OCI-LY3 (cell line): ENCODE measurements at regions not wholly inside any gene's neighbourhood (a gene's known extent, or its start where the extent isn't known, plus 50 kb on each side); places are given as distances from the start of the nearest gene placed in this dataset.

Experiments
- H2AFZ ChIP-seq: fragments of 200-600, 300-600 bp; shearing (Covaris generic); 2 replicates; pipeline ENCODE4 v1.6.0; 2014; ENCODE audit warnings: antibody characterized with exemption, low read depth, low read length
- H3K27ac ChIP-seq: fragments of 200-600, 300-600 bp; sonication (generic); 2 replicates; pipeline ENCODE4 v1.5.1; 2014; ENCODE audit warnings: mild to moderate bottlenecking, low read length, moderate library complexity, mixed read lengths
- H3K27me3 ChIP-seq: fragments of 200-600, 300-600 bp; sonication (generic); 2 replicates; pipeline ENCODE4 v1.6.1; 2014; ENCODE audit warnings: low read depth, low read length, mixed read lengths
- H3K36me3 ChIP-seq: fragments of 200-600, 300-600 bp; sonication (generic); replicated peaks from 2 replicates; pipeline ENCODE3; 2014; ENCODE audit warnings: low read depth, low read length, mixed read lengths
- H3K4me1 ChIP-seq: fragments of 300-600, 200-600 bp; sonication (generic); 2 replicates; pipeline ENCODE4 v1.6.1; 2014; ENCODE audit warnings: low read length, mixed read lengths
- H3K4me2 ChIP-seq: fragments of 200-600, 300-600 bp; sonication (generic); 2 replicates; pipeline ENCODE4 v1.6.1; 2014; ENCODE audit warnings: low read length, mixed read lengths
- H3K4me3 ChIP-seq: fragments of 300-600, 200-600 bp; sonication (generic); 2 replicates; pipeline ENCODE4 v1.5.1; 2014; ENCODE audit warnings: antibody characterized with exemption, mild to moderate bottlenecking, low read length, moderate library complexity
- H3K79me2 ChIP-seq: fragments of 300-600, 200-600 bp; shearing (Covaris generic); 2 replicates; pipeline ENCODE4 v1.6.1; 2014; ENCODE audit warnings: mild to moderate bottlenecking, low read length, mixed read lengths
- H3K9ac ChIP-seq: fragments of 300-600, 200-600 bp; shearing (Covaris generic); 2 replicates; pipeline ENCODE4 v1.6.0; 2014; ENCODE audit warnings: mild to moderate bottlenecking, low read length, moderate library complexity
- H3K9me3 ChIP-seq: fragments of 200-600, 300-600 bp; shearing (Covaris generic); 2 replicates; pipeline ENCODE4 v1.6.1; 2014; ENCODE audit warnings: low read length, mixed read lengths; ENCODE audit not compliant: insufficient read depth
- H4K20me1 ChIP-seq: fragments of 200-600, 300-600 bp; sonication (generic); 2 replicates; pipeline ENCODE4 v1.6.1; 2016; ENCODE audit warnings: low read length, mixed read lengths; ENCODE audit not compliant: insufficient read depth
- EZH2phosphoT487 ChIP-seq: fragments of 200-600 bp; shearing (Covaris generic); IDR thresholded peaks from 2 replicates; pipeline ENCODE4 v1.6.1; 2018; ENCODE audit warnings: antibody characterized with exemption, mixed run types, low read depth
- TF ChIP-seq, protein P1 (sequence below): fragments of 200-600, 300-600 bp; sonication (generic); IDR thresholded peaks from 2 replicates; pipeline ENCODE4 v1.5.1; 2014; ENCODE audit warnings: antibody characterized with exemption, low read length, low read depth

DNA sequence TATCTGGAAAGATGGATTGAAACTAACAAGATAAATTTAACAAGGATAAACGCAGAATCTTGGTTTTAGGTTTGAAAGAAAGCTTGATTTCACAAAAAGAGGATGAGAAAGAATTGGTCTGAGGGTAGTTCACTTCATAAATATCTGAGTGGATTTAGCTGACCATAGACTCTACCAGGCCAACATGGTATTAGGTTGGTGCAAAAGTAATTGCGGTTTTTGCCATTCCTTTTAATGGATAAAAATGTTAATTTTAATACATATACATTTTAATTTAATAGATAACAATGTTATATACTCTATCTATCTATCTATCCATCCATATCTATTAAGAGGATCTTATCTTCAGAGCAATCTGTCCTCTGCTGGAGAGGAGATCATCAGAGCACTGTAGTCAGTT is 70.2 kb upstream of the PLXNA2 start:
- H2AFZ ChIP-seq: no peak overlapping the region
- H3K4me2 ChIP-seq: no peak overlapping the region
- peaks cover 12% of the 10 kb centered on the region for H3K4me1 ChIP-seq
- H3K27ac ChIP-seq: no peak overlapping the region
- no peaks in the 10 kb centered on the region for H3K9me3 ChIP-seq
- H3K36me3 ChIP-seq: no peaks in the 10 kb centered on the region
- H3K27me3 ChIP-seq: peaks cover 76% of the 10 kb centered on the region
- no peak overlapping the region for H3K9ac ChIP-seq
- no peaks in the 10 kb centered on the region for H4K20me1 ChIP-seq
- TF ChIP-seq, protein P1, sequence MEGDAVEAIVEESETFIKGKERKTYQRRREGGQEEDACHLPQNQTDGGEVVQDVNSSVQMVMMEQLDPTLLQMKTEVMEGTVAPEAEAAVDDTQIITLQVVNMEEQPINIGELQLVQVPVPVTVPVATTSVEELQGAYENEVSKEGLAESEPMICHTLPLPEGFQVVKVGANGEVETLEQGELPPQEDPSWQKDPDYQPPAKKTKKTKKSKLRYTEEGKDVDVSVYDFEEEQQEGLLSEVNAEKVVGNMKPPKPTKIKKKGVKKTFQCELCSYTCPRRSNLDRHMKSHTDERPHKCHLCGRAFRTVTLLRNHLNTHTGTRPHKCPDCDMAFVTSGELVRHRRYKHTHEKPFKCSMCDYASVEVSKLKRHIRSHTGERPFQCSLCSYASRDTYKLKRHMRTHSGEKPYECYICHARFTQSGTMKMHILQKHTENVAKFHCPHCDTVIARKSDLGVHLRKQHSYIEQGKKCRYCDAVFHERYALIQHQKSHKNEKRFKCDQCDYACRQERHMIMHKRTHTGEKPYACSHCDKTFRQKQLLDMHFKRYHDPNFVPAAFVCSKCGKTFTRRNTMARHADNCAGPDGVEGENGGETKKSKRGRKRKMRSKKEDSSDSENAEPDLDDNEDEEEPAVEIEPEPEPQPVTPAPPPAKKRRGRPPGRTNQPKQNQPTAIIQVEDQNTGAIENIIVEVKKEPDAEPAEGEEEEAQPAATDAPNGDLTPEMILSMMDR: no peak
- TF ChIP-seq EZH2phosphoT487: no peak
- no peaks in the 10 kb centered on the region for H3K79me2 ChIP-seq
- H3K4me3 ChIP-seq: no peak overlapping the region

DNA sequence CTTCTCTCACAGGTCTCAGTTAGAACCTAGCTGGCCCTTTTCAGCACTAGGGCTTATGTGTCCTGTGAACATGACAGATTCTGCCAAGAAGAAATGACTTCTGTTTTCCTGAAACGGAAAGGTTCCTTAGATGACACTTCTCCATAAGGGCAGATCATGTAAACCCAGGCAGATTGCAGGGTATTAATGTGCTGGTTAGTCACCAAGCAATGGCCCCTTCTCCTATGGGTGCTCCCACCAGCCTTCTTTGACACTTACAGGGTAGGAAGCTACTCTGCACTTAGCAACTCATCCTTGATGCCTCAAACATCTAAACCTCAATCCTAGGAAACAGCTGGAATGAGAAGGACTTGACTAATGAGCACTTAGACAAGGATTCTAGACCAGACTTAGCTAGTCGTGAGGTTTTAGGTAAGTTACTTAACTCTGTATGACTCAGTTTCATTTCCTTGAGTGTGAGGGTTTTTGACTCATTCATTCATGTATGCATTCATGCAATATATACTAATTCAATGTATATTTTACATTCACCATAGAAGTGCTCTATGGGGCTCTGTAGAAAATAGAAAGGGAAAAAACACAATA is 74.1 kb upstream of the PLXNA2 start:
- Histone ChIP-seq H4K20me1 (no peaks in the 10 kb centered on the region), H3K27ac (no peak overlapping the region), H3K9ac (no peak overlapping the region), H3K36me3 (no peaks in the 10 kb centered on the region), H2AFZ (no peak overlapping the region), H3K9me3 (no peaks in the 10 kb centered on the region), H3K27me3 (peaks cover 68% of the 10 kb centered on the region), H3K4me2 (no peak overlapping the region), H3K4me1 (0 out of 2 replicates have a peak, but pooled peaks cover 7% of the 10 kb centered on the region), H3K4me3 (no peak overlapping the region), H3K79me2 (no peaks in the 10 kb centered on the region)
- TF ChIP-seq, protein P1: no peak

GRCh38 chr1:208324005-208324404 is 79.8 kb upstream of the PLXNA2 start:
- Histone ChIP-seq H3K4me2 (no peak overlapping the region), H3K9ac (no peak overlapping the region), H3K27ac (no peak overlapping the region), H4K20me1 (no peaks in the 10 kb centered on the region), H3K27me3 (peaks cover 49% of the 10 kb centered on the region), H3K4me1 (no peaks in the 10 kb centered on the region), H3K4me3 (no peak overlapping the region), H3K36me3 (no peaks in the 10 kb centered on the region), H3K9me3 (no peaks in the 10 kb centered on the region), H3K79me2 (no peaks in the 10 kb centered on the region), H2AFZ (no peak overlapping the region)
- TF ChIP-seq, protein P1: no peak
- TF ChIP-seq EZH2phosphoT487: no peak

DNA sequence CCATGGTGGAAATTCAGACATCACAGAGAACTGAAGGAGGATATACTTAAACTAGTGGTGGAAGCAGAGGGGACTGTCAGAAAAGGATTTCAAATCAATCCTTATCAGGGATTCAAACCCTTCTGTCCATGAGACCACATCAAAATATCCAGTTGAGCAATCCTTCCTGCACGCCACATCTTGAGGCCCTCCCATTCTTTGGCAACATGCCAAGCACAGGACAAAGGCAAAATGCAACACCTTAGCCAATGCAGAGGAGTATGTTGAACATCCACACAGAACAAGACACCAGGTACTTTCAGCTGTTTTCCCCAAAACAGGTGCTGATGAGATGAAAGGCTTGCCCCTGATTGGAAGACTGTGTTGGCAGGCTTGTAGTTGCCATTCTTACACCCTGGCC is 81.8 kb upstream of the PLXNA2 start:
- Histone ChIP-seq H3K27me3 (peaks cover 36% of the 10 kb centered on the region; the same call in 1 of the 2 replicates), H3K27ac (no peak overlapping the region), H4K20me1 (no peaks in the 10 kb centered on the region), H3K9me3 (no peaks in the 10 kb centered on the region), H3K4me2 (no peak overlapping the region), H3K79me2 (no peaks in the 10 kb centered on the region), H3K36me3 (no peaks in the 10 kb centered on the region), H3K9ac (no peak overlapping the region), H2AFZ (no peak overlapping the region), H3K4me1 (no peaks in the 10 kb centered on the region), H3K4me3 (no peak overlapping the region)
- TF ChIP-seq EZH2phosphoT487: no peak
- TF ChIP-seq, protein P1: no peak
